ENCODE measurements at regions not wholly inside any gene's neighbourhood (a gene's known extent, or its start where the extent isn't known, plus 50 kb on each side); places are given as distances from the start of the nearest gene placed in this dataset.

- no peak for DNase-seq (ENCODE audit: insufficient read length, low spot score)
- TF ChIP-seq SPI1 (IDR thresholded peaks at IDR 0.05; ENCODE audit: low read depth, low read length) (no peak), POLR2A (IDR thresholded peaks at IDR 0.05; ENCODE audit: low read depth, low read length) (no peak), PAX5 (IDR thresholded peaks at IDR 0.05; ENCODE audit: insufficient read depth, low read length, severe bottlenecking) (no peak), POU2F2 (IDR thresholded peaks at IDR 0.05; ENCODE audit: low read depth, low read length) (no peak), TAF1 (IDR thresholded peaks at IDR 0.05; ENCODE audit: low read depth, low read length) (no peak), POLR2AphosphoS5 (IDR thresholded peaks at IDR 0.05; ENCODE audit: low read depth, low read length) (no peak)
- no peak for FAIRE-seq
Observed at GRCh38 chr3:144151983-144152382, 180.4 kb downstream of the DIPK2A start.

GRCh38 chr3:144160627-144161026, 189.0 kb downstream of the DIPK2A start:
- TF ChIP-seq SPI1 (IDR thresholded peaks at IDR 0.05; ENCODE audit: low read depth, low read length): no peak
- no peak for FAIRE-seq
- no peak for DNase-seq (ENCODE audit: insufficient read length, low spot score)

GRCh38 chr3:144162042-144162441, 190.4 kb downstream of the DIPK2A start:
- DNase-seq (ENCODE audit: insufficient read length, low spot score) (no peak), FAIRE-seq (no peak)
- no peak for TF ChIP-seq POU2F2 (IDR thresholded peaks at IDR 0.05; ENCODE audit: low read depth, low read length)
- TF ChIP-seq POLR2A (IDR thresholded peaks at IDR 0.05; ENCODE audit: low read depth, low read length): no peak
- TF ChIP-seq POLR2AphosphoS5 (IDR thresholded peaks at IDR 0.05; ENCODE audit: low read depth, low read length): no peak
- no peak for TF ChIP-seq SPI1 (IDR thresholded peaks at IDR 0.05; ENCODE audit: low read depth, low read length)
- no peak for TF ChIP-seq TAF1 (IDR thresholded peaks at IDR 0.05; ENCODE audit: low read depth, low read length)
- TF ChIP-seq PAX5 (IDR thresholded peaks at IDR 0.05; ENCODE audit: insufficient read depth, low read length, severe bottlenecking): no peak

GRCh38 chr3:144164352-144164751, 192.7 kb downstream of the DIPK2A start:
- peak; percentile 62 for TF ChIP-seq SPI1 (IDR thresholded peaks at IDR 0.05; ENCODE audit: low read depth, low read length)
- no peak for TF ChIP-seq TAF1 (IDR thresholded peaks at IDR 0.05; ENCODE audit: low read depth, low read length)
- no peak for FAIRE-seq
- no peak for DNase-seq (ENCODE audit: insufficient read length, low spot score)

- DNase-seq (ENCODE audit: insufficient read length, low spot score): no peak
- no peak for TF ChIP-seq POLR2AphosphoS5 (IDR thresholded peaks at IDR 0.05; ENCODE audit: low read depth, low read length)
- no peak for TF ChIP-seq TAF1 (IDR thresholded peaks at IDR 0.05; ENCODE audit: low read depth, low read length)
- no peak for TF ChIP-seq PAX5 (IDR thresholded peaks at IDR 0.05; ENCODE audit: insufficient read depth, low read length, severe bottlenecking)
- TF ChIP-seq SPI1 (IDR thresholded peaks at IDR 0.05; ENCODE audit: low read depth, low read length): no peak
- no peak for TF ChIP-seq POU2F2 (IDR thresholded peaks at IDR 0.05; ENCODE audit: low read depth, low read length)
- no peak for TF ChIP-seq POLR2A (IDR thresholded peaks at IDR 0.05; ENCODE audit: low read depth, low read length)
- FAIRE-seq: no peak
Observed at GRCh38 chr3:144165482-144165881, 193.9 kb downstream of the DIPK2A start.

GRCh38 chr3:144167634-144168033, 196.0 kb downstream of the DIPK2A start:
- FAIRE-seq (no peak), DNase-seq (ENCODE audit: insufficient read length, low spot score) (no peak)
- TF ChIP-seq PAX5 (IDR thresholded peaks at IDR 0.05; ENCODE audit: insufficient read depth, low read length, severe bottlenecking) (no peak), POU2F2 (IDR thresholded peaks at IDR 0.05; ENCODE audit: low read depth, low read length) (no peak), POLR2A (IDR thresholded peaks at IDR 0.05; ENCODE audit: low read depth, low read length) (no peak), POLR2AphosphoS5 (IDR thresholded peaks at IDR 0.05; ENCODE audit: low read depth, low read length) (no peak), SPI1 (IDR thresholded peaks at IDR 0.05; ENCODE audit: low read depth, low read length) (no peak), TAF1 (IDR thresholded peaks at IDR 0.05; ENCODE audit: low read depth, low read length) (no peak)

GRCh38 chr3:144173491-144173890, 201.9 kb downstream of the DIPK2A start:
- no peak for FAIRE-seq
- TF ChIP-seq POLR2AphosphoS5 (IDR thresholded peaks at IDR 0.05; ENCODE audit: low read depth, low read length): no peak
- TF ChIP-seq POLR2A (IDR thresholded peaks at IDR 0.05; ENCODE audit: low read depth, low read length): no peak
- TF ChIP-seq PAX5 (IDR thresholded peaks at IDR 0.05; ENCODE audit: insufficient read depth, low read length, severe bottlenecking): no peak
- no peak for TF ChIP-seq TAF1 (IDR thresholded peaks at IDR 0.05; ENCODE audit: low read depth, low read length)
- no peak for TF ChIP-seq POU2F2 (IDR thresholded peaks at IDR 0.05; ENCODE audit: low read depth, low read length)
- no peak for TF ChIP-seq SPI1 (IDR thresholded peaks at IDR 0.05; ENCODE audit: low read depth, low read length)
- no peak for DNase-seq (ENCODE audit: insufficient read length, low spot score)

- TF ChIP-seq POLR2A (IDR thresholded peaks at IDR 0.05; ENCODE audit: low read depth, low read length): no peak
- no peak for TF ChIP-seq POLR2AphosphoS5 (IDR thresholded peaks at IDR 0.05; ENCODE audit: low read depth, low read length)
- no peak for TF ChIP-seq PAX5 (IDR thresholded peaks at IDR 0.05; ENCODE audit: insufficient read depth, low read length, severe bottlenecking)
- TF ChIP-seq POU2F2 (IDR thresholded peaks at IDR 0.05; ENCODE audit: low read depth, low read length): no peak
- no peak for TF ChIP-seq SPI1 (IDR thresholded peaks at IDR 0.05; ENCODE audit: low read depth, low read length)
- no peak for TF ChIP-seq TAF1 (IDR thresholded peaks at IDR 0.05; ENCODE audit: low read depth, low read length)
- no peak for DNase-seq (ENCODE audit: insufficient read length, low spot score)
- no peak for FAIRE-seq
Observed at GRCh38 chr3:144175644-144176425, 204.2 kb downstream of the DIPK2A start.

- DNase-seq (ENCODE audit: insufficient read length, low spot score) (no peak), FAIRE-seq (no peak)
- TF ChIP-seq POU2F2 (IDR thresholded peaks at IDR 0.05; ENCODE audit: low read depth, low read length) (no peak), POLR2AphosphoS5 (IDR thresholded peaks at IDR 0.05; ENCODE audit: low read depth, low read length) (no peak), TAF1 (IDR thresholded peaks at IDR 0.05; ENCODE audit: low read depth, low read length) (no peak), SPI1 (IDR thresholded peaks at IDR 0.05; ENCODE audit: low read depth, low read length) (no peak), POLR2A (IDR thresholded peaks at IDR 0.05; ENCODE audit: low read depth, low read length) (no peak), PAX5 (IDR thresholded peaks at IDR 0.05; ENCODE audit: insufficient read depth, low read length, severe bottlenecking) (no peak)
Observed at GRCh38 chr3:144177649-144178048, 206.0 kb downstream of the DIPK2A start.

- DNase-seq (ENCODE audit: insufficient read length, low spot score) (no peak), FAIRE-seq (no peak)
- TF ChIP-seq POU2F2 (IDR thresholded peaks at IDR 0.05; ENCODE audit: low read depth, low read length) (no peak), SPI1 (IDR thresholded peaks at IDR 0.05; ENCODE audit: low read depth, low read length) (no peak), POLR2AphosphoS5 (IDR thresholded peaks at IDR 0.05; ENCODE audit: low read depth, low read length) (no peak), TAF1 (IDR thresholded peaks at IDR 0.05; ENCODE audit: low read depth, low read length) (no peak), PAX5 (IDR thresholded peaks at IDR 0.05; ENCODE audit: insufficient read depth, low read length, severe bottlenecking) (no peak), POLR2A (IDR thresholded peaks at IDR 0.05; ENCODE audit: low read depth, low read length) (no peak)
Observed at GRCh38 chr3:144178607-144179006, 207.0 kb downstream of the DIPK2A start.

Data from GM12891 (cell line).